ENCODE measurements at regions not wholly inside any gene's neighbourhood (a gene's known extent, or its start where the extent isn't known, plus 50 kb on each side); places are given as distances from the start of the nearest gene placed in this dataset.

DNA sequence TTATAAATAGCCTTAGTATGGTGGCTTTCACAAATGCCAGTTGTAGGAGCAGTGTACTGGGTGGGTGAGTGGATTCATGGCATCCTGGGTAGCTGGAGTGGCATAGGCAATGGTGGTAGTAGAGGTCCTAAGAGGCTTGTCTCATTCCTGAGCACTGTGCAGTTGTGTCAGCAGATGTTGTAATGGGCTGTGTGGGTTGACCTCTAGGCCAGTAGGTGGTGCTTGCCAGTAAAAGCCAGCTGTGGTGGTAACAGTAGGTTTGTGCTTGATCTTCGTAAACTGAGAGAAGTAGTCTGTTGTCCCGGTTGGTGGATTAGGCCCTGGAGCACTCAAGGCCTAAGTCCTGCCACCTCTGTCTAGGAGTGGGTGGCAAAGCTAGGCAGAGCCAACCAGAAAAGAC is 149.7 kb upstream of the SUCLG2 start:
- TF ChIP-seq, protein P1, sequence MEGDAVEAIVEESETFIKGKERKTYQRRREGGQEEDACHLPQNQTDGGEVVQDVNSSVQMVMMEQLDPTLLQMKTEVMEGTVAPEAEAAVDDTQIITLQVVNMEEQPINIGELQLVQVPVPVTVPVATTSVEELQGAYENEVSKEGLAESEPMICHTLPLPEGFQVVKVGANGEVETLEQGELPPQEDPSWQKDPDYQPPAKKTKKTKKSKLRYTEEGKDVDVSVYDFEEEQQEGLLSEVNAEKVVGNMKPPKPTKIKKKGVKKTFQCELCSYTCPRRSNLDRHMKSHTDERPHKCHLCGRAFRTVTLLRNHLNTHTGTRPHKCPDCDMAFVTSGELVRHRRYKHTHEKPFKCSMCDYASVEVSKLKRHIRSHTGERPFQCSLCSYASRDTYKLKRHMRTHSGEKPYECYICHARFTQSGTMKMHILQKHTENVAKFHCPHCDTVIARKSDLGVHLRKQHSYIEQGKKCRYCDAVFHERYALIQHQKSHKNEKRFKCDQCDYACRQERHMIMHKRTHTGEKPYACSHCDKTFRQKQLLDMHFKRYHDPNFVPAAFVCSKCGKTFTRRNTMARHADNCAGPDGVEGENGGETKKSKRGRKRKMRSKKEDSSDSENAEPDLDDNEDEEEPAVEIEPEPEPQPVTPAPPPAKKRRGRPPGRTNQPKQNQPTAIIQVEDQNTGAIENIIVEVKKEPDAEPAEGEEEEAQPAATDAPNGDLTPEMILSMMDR (IDR thresholded peaks at IDR 0.05): no peak
- TF ChIP-seq EP300 (IDR thresholded peaks at IDR 0.05): no peak

Data from tibial nerve (tissue), 4 donors.